HG02885 (cell line): ENCODE measurements at regions not wholly inside any gene's neighbourhood (a gene's known extent, or its start where the extent isn't known, plus 50 kb on each side); places are given as distances from the start of the nearest gene placed in this dataset.
"Not testable (repeated sequence)": the region's sequence is repeated elsewhere in the genome, so short reads cannot be mapped to it uniquely, and the experiment has no call there.

Experiments used
- ATAC-seq: cut with Tn5 transposase; IDR thresholded peaks from one replicate; pipeline ENCODE4 v1.9.1; 2021; ENCODE audit warnings: mild to moderate bottlenecking; ENCODE audit not compliant: unreplicated experiment, poor library complexity

DNA sequence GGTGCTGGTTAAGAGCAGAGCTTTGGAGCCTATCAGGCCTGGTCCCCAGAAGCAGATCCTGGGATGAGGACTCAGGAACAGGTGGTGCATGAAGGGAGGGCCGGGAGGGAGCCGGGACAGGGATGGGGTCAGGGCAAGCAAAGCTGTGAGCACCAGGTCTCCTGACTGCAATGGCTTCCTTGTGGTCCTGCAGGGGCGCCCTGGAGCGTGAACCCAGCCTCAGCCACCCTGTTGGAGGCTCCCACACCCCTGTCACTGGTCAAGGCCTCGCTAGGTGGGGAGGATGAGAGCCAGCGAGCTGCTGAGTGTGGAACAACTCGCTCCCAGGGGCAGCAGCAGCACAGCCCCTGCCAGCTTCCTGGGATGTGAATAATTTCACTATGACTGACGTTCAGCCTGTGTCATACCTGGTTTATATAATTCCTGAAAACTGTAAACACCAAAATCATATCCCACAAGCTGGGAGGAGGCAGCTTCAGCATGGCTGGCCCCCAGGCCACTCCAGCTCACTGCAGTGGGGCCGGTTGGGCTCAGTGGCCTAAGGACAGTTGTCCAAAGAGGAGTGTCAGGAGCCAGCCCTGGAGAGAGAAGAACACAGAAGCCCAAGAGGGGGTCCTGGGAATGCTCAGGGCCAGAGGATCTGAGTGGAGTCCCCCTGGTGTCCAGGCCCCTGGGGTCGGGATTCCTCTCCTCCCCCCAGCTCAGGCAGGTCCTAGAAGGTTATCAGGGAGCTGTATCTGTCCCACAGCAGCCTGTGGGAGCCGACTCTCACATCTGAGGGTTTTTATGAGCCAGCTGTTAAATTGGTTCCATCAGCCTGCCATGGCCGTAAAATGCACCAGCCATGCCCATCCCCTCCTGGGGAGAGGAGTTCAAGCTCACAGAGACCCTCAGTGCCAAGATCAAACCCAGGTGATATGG, 272.9 kb downstream of the ADGRD1 start:
- no peak for ATAC-seq

DNA sequence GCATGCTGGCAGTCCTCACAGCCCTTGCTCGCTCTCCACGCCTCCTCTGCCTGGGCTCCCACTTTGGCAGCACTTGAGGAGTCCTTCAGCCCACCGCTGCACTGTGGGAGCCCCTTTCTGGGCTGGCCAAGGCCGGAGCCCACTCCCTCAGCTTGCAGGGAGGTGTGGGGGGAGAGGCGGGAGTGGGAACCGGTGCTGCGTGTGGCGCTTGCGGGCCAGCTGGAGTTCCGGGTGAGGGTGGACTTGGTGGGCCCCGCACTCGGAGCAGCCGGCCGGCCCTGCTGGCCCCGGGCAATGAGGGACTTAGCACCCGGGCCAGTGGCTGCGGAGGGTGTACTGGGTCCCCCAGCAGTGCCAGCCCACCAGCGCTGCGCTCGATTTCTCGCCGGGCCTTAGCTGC, 273.9 kb downstream of the ADGRD1 start:
- not testable (repeated sequence) for ATAC-seq

DNA sequence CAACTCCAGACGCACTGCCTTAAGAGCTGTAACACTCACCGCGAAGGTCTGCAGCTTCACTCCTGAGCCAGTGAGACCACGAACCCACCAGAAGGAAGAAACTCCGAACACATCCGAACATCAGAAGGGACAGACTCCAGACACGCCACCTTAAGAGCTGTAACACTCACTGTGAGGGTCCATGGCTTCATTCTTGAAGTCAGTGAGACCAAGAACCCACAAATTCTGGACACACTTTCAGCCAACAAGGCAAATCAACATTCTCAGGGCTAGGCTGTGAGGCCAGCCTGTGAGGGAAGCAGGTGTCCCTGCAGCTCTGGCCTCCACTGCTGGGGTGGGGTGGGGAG, 275.3 kb downstream of the ADGRD1 start:
- not testable (repeated sequence) for ATAC-seq

DNA sequence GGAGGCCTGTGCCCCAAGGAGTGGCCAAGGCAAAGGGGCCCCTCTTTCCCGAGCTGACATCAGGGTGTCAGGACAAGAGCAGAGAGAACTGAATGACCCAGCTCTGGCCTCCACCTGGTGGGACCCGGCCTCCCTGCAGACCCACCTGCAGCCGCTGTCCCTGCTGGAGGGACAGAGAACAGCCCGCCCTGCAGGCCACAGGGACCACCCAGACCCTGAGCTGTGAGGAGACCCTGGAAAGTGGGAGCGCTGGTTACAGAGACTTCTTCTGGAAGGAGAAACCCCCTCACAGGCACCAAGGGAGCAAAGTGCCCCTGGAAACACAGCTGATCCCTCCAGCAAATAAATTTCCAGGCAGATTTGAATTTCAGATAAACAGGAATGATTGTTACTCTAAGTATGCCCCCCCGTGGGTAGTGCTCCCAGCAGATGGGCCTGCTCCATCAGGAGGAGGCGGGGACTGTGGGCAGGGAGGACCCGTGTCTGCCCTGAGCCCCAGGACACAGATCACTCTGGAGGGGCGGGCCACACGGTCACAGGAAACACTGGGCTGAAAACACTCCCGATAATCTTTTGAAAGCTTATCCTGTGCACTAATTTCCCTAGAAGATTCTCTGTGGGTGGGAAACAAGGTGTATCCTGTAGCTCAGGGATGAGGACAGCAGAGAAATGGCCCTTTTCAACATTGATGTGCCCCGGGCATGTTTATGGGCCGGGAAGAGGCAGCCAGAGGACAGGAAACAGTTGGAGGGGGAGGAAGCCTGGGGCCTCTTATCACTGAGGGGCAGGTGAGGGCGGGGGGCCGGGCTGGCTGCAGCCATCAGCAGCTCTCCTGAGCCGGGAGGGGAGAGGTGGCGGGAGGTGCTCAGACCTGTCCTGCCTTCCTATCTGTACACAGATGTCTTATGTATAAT, 276.0 kb downstream of the ADGRD1 start:
- no peak for ATAC-seq

DNA sequence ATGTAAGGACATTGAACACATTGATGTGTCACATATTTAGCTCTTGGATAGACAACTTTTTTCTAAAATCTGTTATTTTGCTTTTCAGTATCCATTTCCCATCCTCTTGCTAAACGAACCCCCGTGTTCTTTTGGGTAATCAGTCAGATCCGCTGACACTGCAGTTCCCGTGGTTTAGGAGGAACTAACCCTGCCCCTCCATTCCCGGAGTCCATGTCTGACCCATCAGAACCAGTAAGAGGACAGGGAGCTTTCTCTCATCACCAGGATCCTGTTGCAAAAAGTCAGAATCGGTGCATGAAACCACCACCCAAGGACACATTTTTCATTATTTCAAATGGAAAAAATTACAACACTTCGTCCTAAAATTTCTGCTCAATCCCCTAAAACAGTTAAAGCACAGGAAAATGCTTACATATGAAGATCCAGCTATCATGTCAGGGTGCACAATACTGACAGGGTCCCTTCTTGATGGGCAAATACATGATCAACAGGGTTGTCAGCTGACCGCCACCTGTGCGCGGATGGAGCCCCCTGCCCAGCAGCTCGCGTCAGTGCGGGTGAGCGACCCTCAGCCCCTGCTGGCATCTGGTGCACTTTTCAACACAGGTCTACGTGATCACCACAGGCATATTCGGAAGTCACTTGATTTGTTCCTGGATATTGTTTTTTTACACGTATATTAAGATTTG, 276.8 kb downstream of the ADGRD1 start:
- ATAC-seq: no peak

DNA sequence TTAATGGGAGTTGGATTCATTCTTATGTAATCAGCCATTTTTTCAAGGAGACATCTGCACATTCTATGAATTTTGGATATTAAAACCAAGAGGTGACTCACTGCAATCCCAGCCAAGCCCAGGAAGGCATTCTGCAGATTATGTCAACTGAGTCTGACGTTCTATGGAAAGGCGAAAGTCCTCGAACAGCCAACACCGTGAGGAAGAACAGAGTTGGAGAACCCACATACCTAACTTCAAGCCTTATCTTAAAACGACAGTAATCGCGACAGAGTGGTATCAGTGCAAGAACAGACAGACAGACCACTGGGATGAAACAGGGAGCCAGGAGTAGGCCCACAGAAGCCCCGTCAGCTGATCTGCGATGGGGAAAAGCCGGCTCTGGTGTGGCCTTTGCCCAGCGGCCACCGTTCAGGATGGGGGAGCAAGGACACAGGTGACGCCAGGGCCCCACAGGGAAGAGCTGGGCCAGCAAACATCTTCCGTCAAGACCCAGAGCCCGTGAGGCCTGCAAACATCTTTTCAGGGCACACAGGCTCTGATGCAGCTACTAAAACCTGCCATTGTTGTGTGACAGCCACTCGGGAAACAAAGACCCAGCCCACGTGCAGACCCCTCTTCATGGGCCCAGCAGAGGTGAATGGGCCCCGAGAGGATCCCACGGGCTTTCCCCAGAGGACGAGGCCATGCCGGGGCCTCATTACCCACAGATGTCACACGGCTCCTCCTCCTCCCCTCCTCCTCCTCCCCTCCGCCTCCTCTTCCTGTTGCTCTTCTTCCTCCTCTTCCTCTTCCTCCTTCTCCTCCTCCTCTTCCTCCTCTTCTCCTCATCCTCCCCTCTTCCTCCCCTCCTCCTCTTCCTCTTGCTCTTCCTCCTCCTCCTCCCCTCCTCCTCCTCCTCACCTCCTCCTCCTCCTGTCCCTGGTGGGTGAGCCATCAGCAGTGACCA, 277.6 kb downstream of the ADGRD1 start:
- no peak for ATAC-seq

DNA sequence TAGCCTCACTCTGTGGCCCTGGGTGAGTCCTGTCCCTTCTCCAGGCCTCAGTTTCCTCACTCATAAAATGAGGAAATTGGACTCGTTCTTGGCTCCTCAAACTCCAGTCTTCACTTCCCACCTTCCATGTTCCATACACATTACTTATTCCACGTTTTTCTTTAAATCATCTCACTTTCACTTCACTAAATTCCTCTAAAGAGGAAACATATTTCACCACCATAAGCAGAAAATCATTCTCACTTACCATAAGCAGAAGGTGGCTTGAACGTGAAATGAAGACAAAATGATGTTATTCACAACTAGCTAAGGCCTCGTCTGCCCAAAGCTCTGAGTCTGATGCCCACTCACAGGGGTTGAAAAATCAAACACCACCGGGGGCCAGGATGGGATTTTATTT, 278.3 kb downstream of the ADGRD1 start:
- ATAC-seq: no peak

DNA sequence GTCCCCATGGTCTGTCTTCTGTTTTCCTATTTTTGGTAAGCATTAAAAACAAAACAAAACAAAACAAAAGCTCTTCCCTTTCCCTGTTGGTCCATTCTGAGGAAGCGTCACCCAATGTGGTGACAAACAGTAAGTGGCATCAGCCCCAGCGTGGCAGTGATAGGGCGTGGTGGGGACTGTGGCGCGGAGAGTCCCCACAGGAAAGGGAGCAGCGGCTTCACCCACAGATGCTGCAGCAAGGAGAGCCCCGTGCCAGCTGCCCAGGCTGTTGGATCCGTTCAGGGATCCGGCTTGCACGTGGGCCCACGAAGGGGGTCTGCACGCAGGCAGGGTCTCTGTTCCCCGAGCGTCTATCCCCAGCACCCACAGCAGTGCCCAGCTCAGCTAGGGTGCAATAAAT, 279.2 kb downstream of the ADGRD1 start:
- ATAC-seq: not testable (repeated sequence)

DNA sequence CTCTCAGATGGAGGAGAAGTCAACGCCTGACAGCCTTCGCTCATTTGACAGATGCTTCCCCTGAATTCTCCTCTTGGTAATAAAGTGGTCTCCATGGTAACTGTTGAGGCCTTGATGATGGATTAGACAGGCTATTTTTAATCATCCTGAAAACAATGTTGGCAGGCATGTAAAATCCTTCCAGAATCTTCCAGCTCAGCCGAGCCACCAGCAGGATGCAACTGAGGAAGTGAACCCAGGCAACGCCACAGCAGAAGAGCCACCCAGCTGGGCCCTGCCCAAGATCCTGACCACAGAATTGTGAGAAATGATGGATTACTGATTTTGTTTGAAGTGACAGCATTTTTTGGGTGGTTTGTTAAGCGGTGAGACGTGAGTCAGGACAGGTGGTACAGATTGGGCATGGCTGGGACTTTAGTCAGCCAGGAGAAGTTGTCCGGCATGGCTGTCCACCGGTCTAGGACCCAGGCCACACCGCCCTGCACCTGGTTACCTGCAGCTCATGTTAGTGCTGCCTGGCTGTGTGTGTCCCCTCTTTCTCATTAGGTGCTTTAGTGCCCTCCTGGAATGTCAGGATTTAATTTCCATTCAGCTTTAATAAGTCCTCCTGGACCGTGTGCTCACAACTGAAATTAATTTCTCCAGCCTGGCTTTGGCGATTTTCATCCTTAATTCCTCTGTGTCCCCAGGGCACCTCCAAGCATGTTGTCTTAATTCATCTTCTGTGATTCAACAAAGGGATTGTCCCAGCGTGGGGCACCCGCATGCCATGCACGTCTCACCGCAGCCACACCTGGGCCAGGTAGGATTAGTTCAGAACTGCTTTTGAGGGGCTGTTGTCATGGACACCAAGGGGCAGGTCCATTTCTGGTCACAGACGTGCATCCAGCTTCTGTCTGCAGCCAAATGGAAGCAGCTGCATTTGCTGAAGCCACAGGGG, 280.4 kb downstream of the ADGRD1 start:
- ATAC-seq: not testable (repeated sequence)

DNA sequence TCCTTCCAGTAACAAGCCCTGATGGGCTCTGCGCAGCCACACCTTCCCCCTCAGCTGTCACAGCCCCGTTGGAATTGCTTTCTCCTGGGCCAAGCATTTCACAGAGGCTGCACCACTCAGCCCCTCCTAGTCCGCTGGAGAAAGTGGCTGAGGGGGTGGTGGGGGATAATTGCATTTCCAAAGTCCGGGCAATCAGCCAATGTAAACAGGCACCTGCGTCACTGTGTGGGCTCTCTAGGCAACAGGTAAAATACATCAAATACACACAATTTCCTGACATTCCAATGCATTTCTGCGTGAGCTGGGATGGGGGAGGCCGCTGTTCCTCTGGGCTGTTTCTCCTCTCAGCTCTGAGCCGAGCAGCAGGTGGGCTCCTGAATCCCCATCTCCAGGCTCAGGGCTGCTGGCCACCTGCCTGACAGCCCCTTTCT, 281.1 kb downstream of the ADGRD1 start:
- not testable (repeated sequence) for ATAC-seq

DNA sequence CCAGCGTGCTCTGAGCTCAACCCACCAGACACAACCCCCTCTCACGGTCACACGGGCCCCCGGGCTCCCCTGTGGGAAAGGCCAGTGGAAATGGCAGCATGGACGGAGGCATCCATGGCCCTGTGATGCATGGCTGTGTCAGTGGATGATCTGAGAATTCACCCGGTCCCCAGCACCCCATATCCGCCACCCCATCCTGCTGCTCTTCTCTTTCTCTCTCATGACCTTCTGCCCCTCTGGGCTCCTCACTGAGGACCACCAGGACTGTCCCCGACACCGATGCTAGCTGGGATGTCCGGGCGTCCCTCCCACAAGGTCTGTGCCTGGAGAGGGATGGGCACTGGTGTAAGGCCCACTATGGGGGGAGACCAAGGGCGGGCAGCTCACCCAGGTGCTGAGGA, 282.2 kb downstream of the ADGRD1 start:
- ATAC-seq: no peak

DNA sequence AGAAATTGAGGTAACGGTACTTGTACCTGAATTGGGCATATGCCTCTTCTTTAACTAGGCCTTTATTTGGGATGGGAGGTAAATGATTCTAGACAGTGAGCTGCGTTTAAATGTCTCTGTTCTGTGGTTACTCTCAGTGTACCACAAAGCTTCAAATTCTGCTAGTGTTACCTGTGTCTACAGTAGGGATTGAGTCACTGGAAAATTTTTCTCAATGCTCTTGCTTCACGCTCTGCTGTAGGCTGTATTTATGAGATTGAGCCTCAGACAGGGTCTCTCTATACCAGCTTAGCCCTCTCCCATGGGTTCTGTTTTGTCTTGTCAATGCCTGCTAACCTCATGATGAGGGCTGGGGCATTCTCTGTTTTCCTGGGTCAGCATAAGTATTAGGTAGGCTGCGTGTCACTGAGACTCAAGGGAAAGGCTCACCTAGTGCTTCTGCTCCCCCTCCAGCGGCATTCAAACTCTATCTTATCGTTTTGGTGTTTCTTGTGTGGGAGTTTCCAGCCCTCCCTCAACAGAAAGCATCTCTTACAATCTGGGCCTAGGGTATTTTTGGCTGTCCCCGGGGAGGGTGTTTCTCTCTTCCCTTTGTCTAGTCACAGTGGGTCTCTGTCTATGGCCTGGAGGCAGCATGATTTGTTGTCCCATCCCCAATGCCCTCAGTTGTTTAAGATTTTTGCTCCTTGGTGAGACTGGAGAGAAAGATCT, 285.8 kb downstream of the ADGRD1 start:
- peak; percentile 74 for ATAC-seq

DNA sequence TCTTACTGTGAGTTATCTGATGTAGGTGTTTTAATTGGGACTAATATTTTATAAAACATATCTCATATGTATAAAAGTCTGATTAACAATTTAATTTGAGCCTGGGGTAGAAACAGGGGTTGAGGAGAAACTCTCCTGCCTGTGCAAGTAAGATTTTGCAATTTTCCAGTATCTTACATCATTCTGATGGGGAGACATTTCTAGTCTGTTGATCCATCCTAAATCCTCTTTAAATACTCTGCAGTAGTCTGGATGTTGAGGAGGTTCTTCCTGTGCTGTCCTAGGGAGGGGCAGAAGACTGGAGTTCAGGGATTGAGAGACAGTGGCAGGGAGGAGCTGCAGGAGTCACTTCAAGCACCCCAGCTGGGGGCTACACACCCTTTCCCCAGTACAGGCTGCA, 287.8 kb downstream of the ADGRD1 start:
- no peak for ATAC-seq

DNA sequence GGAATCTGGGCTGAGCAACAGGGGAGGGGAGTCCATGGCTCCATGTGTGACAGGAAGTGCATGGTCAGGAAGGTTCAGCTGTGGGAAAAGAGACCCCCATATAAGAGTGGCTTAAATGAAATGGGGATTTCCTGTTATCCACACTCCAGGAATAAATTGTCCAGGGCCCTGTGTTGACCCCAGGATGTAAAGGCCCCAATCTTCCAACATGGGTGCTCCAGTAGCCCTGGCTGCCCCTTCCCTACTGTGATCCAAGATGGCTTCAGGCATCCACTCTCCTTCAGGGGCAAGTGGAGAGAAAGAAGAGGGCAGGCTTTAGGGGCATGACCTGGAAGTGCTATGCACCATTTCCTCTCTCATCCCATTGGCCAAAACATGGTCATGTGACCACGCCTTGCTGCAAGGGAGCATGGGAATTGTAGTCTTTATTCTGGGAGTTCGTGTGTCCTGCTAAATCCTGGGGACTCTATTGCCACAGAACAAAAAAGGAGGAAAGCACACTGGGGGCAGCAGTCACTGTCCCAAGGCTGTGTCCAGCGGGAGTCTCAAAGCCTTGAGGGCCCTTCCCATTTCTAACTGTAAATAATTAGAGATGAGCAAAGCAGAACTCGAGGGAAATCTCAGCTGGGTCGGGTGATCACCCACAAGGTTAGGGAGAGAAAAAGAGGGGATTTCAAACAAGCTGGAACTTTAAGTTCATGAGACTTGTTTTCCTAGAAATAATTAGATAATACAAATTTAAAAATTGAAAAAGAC, 289.2 kb downstream of the ADGRD1 start:
- ATAC-seq: no peak

DNA sequence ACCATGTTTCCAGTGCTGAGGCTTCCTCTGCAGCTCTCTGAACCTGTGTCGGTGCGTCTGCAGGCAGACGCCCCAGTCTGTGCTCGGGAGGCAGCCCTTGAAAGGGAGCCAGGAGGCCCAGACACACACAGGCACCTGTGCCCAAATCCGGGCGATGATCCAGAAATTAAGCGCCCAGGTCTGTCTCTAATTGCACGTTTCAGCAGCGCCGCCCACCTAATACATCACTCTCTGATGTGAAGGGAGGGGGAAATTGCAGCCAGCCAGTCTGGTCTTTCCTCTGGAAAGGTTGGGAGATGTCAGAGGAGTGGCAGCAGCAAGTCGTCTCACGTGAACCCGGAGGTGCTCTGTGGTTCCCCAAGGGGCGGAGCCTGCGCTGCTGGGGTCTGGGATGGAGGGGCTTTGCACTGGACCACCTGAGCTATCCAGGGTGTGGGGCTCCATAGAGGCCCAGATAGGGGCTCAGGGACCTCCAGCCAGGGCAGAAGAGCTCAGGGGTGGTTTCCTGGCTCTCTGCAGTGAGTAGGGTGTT, 290.5 kb downstream of the ADGRD1 start:
- not testable (repeated sequence) for ATAC-seq

DNA sequence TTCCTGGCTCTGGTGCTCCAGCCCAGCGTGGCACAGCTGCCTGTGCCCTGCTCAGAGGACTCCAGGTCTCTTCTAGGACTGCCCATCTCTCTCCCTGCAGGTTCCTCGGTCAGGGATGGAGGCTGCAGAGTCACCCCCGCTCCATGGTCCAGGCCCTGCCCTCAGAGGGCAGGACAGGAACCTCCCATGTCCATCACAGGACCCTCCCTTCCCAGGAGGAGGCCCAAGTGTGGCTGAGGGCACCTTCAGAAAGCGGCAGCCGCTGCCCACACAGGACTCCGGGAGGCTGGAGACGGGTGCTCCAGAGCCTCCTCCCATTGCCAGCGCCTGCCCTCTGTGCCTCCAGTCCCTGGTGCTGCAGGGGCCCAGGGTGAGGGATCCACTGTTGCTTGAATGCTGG, 291.5 kb downstream of the ADGRD1 start:
- ATAC-seq: not testable (repeated sequence)
